ENCODE measurements at regions not wholly inside any gene's neighbourhood (a gene's known extent, or its start where the extent isn't known, plus 50 kb on each side); places are given as distances from the start of the nearest gene placed in this dataset.

DNA sequence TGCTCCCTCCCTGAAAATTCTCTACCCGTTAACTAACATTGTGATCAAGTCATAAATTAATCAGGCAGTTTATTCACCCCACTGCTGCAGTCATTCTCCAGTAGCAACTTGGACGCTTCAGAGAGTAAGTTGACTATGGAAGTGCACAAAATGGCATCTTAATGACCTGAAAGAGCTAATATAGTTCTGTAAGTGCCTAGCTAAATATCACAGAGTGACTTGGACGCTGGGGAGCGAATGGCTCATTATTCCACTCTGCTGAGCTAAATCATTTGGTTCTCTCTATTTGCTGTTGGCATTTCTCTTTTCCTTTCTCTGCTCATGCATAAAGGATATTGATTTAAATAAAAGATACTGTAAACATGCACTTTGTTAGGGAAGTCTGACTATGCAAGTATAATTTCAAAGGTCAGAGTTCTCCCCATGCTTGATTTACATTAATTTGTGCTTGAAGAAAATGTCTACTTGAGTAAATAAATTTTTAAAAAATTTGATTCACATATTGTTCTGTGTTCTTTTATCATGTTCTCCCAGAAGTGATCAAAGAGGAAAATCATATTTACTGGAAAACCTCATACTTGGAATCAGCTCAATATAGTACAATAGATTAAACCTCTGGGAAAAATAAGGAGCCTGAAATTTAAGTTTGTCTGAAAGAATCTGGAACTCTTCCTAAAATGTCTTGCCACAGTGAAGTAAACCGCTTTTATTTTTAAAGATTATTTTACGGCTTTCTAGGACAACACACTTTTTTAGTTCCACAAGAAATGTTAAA, 169.5 kb upstream of the HAPLN1 start:
- in situ Hi-C loops (cut with HindIII; ENCODE audit: low sequenced_read_pairs): no loop called here
- DNase-seq (ENCODE audit: low read depth): peak; percentile 62
- TF ChIP-seq, protein P1, sequence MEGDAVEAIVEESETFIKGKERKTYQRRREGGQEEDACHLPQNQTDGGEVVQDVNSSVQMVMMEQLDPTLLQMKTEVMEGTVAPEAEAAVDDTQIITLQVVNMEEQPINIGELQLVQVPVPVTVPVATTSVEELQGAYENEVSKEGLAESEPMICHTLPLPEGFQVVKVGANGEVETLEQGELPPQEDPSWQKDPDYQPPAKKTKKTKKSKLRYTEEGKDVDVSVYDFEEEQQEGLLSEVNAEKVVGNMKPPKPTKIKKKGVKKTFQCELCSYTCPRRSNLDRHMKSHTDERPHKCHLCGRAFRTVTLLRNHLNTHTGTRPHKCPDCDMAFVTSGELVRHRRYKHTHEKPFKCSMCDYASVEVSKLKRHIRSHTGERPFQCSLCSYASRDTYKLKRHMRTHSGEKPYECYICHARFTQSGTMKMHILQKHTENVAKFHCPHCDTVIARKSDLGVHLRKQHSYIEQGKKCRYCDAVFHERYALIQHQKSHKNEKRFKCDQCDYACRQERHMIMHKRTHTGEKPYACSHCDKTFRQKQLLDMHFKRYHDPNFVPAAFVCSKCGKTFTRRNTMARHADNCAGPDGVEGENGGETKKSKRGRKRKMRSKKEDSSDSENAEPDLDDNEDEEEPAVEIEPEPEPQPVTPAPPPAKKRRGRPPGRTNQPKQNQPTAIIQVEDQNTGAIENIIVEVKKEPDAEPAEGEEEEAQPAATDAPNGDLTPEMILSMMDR (IDR thresholded peaks at IDR 0.05; ENCODE audit: low read depth, low read length, missing control alignments): no peak

DNA sequence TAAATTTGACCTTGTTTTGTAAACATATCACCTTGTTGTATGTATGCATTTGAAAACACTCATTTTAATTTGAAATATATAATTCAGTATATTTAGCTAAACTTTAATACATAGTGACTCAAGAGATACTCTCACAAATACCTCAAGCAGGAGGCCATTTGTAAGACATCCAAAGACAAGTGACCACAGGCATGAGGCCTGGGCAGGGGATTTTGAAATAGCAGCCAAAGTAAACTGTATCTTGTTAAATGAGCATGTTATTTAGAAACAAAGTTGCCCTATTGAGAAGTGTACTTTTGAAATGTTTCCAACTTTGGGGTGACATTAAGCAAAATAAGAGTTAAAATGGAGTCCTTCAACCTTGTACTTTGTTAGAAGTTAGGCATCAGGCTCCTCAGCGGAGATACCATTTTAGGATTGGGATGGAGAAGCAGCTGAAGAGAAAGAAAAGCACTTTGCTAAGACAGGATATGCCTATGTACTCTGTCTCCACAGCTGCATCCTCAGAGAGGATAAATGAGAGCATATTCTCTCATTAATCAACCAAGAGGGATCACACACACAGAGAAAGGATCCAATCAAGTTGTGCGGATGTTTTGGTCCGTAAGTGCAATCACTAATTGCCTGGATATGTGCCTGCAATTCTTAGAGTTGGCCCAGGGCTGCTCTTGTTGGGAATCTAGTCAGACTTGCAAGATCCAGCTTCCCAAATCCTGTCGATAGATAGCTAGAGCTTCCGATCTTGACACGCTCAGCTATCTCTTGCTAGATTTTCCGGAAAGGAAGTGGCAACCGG, 157.5 kb upstream of the HAPLN1 start:
- in situ Hi-C loops (cut with HindIII; ENCODE audit: low sequenced_read_pairs): no loop called here
- peak; percentile 86 for DNase-seq (ENCODE audit: low read depth)
- H3K4me3 ChIP-seq (ENCODE audit: low read depth, low read length): no peak overlapping the region
- TF ChIP-seq, protein P1 (IDR thresholded peaks at IDR 0.05; ENCODE audit: low read depth, low read length, missing control alignments): no peak

More for the DNA sequence above, 169.5 kb upstream of the HAPLN1 start:
- H3K4me3 ChIP-seq (ENCODE audit: low read depth, low read length): no peak overlapping the region

GRCh38 chr5:83871533-83872395, 151.1 kb upstream of the HAPLN1 start:
- TF ChIP-seq, protein P1 (IDR thresholded peaks at IDR 0.05; ENCODE audit: low read depth, low read length, missing control alignments): no peak
- no peak for DNase-seq (ENCODE audit: low read depth)
- no peak overlapping the region for H3K4me3 ChIP-seq (ENCODE audit: low read depth, low read length)
- in situ Hi-C loops (cut with HindIII; ENCODE audit: low sequenced_read_pairs): no loop called here

DNA sequence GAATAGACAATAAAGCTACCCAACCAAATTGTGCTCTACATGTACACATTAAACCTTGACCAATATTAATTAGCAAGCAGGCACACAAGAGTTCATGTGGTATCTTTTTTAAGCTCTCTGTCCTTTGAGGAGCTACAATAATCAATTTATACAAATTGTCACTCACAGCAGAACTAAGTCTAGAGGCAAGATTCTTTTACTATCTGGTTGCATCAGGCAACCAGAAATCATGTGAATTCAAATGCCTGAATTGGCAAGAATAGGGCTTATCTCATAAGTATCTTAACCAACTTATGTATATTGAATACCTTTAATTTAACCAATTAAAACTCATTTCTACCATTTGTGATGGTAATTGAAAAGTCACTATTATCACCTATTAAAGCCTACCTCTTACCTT, 145.5 kb upstream of the HAPLN1 start:
- no peak overlapping the region for H3K4me3 ChIP-seq (ENCODE audit: low read depth, low read length)
- in situ Hi-C loops (cut with HindIII; ENCODE audit: low sequenced_read_pairs): no loop called here
- TF ChIP-seq, protein P1 (IDR thresholded peaks at IDR 0.05; ENCODE audit: low read depth, low read length, missing control alignments): no peak
- no peak for DNase-seq (ENCODE audit: low read depth)

DNA sequence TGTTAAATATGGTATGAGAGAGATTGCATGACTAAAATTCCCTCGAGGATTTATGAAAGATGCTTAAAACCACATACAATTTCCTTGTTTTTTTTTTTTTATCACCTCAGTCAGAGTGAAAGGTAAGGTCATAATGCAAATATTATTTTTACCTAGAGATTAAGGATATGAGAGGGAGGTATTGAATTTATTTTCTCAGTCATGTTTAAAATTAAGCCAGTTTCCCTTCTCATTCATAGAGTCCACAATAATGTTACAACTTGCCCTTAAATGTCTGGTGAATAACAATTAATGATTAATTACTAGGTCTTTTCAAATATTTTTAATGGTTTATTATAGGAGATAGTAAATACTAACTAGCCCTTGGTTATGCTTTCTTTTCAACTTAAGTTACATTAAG, 144.9 kb upstream of the HAPLN1 start:
- DNase-seq (ENCODE audit: low read depth): no peak

More for the DNA sequence above, 144.9 kb upstream of the HAPLN1 start:
- in situ Hi-C loops (cut with HindIII; ENCODE audit: low sequenced_read_pairs): no loop called here
- no peak overlapping the region for H3K4me3 ChIP-seq (ENCODE audit: low read depth, low read length)
- TF ChIP-seq, protein P1 (IDR thresholded peaks at IDR 0.05; ENCODE audit: low read depth, low read length, missing control alignments): no peak

Measured in astrocyte of the cerebellum (primary cell).